ENCODE measurements at regions not wholly inside any gene's neighbourhood (a gene's known extent, or its start where the extent isn't known, plus 50 kb on each side); places are given as distances from the start of the nearest gene placed in this dataset.

DNA sequence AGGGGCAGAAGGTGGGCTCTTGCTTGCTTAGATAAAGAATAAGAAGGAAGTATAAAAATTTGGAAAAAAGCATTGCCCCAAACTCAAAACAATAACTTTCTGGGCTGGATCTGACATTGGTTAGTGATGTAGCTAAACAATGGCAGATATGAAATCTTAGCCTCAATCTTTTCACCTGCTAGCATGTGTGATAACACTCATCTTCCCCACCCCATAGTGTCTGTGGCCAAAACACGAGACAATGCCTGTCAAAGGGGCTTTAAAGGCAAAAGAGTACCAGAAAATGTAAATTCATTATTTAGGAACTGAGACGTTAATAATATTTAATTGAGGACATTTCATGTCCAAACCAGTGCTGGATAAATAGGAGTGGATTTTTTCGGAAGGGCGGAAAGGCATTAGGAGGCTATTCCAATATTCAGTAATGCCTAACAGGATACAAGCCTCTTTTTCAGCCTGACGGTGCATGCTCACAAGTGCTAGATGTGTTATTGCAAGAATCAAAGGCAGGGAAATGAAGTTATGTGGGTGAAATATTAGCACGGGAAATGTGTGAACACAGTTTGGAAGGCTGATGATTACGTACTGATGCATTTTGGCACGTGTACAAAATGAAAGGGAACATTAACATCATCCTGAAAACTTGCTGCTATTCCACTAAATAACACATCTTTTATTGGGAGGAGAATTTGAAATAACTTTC lies 395.7 kb downstream of the GALR1 start:
- DNase-seq: no peak
- TF ChIP-seq GATA1 (IDR thresholded peaks at IDR 0.05; ENCODE audit: low read depth, low read length) (no peak), POLR2A (IDR thresholded peaks at IDR 0.05; ENCODE audit: low read length) (no peak)

DNA sequence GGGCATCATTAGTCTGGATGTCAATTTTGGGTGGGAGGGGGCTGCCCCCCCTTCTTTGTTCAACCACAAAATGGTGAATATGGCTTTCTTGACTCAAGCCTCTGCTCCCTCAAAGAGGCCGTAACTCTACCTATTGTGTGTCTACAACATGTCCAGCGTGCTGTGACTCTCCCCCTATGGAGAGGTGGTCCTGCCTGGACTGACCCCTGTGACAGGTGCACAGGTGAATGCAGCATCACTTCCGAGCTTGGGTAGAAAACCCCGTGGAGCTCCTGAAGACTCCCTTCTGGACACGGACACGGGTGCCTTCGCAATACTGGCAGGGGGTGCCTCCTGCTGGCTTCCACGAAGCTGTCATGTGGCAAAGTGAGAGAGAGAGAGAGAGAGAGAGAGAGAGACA lies 397.8 kb downstream of the GALR1 start:
- DNase-seq: no peak
- TF ChIP-seq GATA1 (IDR thresholded peaks at IDR 0.05; ENCODE audit: low read depth, low read length) (no peak), POLR2A (IDR thresholded peaks at IDR 0.05; ENCODE audit: low read length) (no peak)

DNA sequence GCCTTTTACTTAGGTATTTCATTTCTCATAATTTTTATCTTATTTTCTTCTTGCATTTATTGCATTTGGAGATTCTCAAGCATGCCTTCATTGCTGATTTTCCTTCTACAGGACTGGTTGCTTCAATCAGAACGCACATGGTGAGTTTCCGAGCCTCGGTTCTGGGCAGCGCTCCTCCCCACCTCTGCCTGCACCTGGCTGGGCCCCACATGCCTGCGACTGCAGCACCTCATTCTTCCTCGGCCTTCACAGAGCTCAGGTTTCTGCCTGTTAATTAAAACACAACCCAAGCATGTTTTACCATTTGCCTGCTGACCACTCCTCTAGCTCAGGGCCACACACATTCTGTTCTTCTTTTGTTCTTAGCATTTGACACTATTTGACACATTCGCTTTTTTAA lies 398.8 kb downstream of the GALR1 start:
- DNase-seq: no peak
- TF ChIP-seq GATA1 (IDR thresholded peaks at IDR 0.05; ENCODE audit: low read depth, low read length) (no peak), POLR2A (IDR thresholded peaks at IDR 0.05; ENCODE audit: low read length) (no peak)

DNA sequence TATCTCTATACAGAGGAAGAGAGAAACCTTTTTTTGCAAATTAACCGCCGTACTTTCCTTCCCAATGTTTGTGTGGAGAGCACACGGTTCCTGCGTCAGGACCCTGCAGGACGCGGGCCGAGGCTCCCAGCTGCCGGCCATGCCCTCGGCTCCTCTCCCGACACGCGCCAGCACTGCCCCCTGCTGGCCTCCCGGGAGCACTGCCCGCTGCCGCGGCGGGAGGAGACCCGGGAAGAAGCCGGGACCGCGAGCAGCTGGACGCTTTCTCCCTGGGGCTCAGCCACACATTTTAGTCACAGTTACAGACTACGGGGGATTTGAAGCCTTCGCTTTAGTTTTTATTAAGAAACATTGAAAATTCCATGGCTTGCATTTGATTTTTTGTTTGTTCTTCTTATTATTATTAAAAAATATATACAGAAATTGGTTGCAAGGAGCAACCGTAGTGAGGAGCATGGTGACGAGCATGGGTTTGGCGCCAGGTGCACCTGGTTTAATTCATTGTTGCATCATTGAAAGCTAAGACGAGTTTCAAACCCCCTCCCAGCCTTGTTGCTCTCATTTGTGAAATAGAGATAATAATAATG lies 401.2 kb downstream of the GALR1 start:
- peak; percentile 52 to 72 for DNase-seq
- no peak for TF ChIP-seq GATA1 (IDR thresholded peaks at IDR 0.05; ENCODE audit: low read depth, low read length)

DNA sequence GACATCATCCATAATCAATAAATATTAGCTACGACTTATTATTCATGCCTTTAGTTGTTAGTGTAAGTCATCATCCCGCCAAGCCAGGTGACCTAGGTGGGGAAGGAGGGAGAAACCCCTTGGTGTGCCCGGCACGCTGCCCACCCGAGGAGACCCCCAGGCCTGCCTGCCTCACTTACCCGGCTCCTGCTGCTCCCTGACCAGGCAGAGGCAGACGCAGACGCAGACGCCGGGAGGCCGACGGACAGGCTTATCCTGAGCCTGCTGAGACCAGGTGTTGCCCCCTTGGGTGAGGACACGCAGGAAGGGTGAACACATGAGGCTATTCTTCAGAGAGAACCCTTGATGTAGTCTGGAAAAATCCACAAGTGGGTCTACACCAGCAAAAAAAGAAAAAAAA lies 401.8 kb downstream of the GALR1 start:
- DNase-seq: no peak
- TF ChIP-seq POLR2A (IDR thresholded peaks at IDR 0.05; ENCODE audit: low read length) (no peak), GATA1 (IDR thresholded peaks at IDR 0.05; ENCODE audit: low read depth, low read length) (no peak)

DNA sequence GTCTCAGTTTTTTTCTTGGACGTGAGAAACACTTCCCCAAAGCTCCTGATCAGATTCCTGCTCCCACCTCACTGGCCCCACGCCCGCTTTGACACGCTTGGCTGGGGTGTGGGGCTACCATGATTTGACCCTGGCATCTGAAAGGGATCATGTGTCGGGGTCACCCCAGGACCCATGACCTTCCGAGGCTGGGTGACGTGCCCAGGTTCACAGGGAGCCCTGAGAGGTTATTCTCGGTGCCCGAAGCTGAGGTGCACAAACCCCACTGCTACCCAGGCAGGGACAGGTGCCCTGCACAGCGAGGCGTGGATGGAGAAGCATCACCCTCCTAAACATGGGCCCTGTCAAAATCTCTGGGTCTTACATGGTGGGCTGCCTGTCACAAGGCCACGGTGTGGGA lies 404.1 kb downstream of the GALR1 start:
- no peak for DNase-seq
- TF ChIP-seq GATA1 (IDR thresholded peaks at IDR 0.05; ENCODE audit: low read depth, low read length) (no peak), POLR2A (IDR thresholded peaks at IDR 0.05; ENCODE audit: low read length) (no peak)

DNA sequence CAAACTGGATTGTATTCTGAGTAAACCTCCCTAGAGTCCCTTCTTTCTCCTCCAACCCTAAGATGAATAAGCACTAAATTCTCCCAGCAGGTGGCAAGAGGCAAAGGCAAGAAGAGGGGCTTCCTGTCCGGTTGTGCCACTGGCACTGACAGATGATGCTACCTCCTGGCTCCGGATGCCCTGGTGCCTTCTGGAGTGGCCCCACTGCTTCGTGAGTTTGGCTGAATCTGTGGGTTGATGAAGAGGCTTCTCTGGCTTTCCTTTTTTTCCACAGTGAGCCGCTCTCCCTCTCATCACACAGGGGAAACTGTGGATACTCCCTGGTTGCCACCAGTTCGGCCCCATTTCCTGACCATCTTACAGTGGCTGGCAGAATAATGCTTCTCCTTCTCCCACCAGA lies 404.7 kb downstream of the GALR1 start:
- no peak for DNase-seq
- TF ChIP-seq POLR2A (IDR thresholded peaks at IDR 0.05; ENCODE audit: low read length) (no peak), GATA1 (IDR thresholded peaks at IDR 0.05; ENCODE audit: low read depth, low read length) (no peak)

DNA sequence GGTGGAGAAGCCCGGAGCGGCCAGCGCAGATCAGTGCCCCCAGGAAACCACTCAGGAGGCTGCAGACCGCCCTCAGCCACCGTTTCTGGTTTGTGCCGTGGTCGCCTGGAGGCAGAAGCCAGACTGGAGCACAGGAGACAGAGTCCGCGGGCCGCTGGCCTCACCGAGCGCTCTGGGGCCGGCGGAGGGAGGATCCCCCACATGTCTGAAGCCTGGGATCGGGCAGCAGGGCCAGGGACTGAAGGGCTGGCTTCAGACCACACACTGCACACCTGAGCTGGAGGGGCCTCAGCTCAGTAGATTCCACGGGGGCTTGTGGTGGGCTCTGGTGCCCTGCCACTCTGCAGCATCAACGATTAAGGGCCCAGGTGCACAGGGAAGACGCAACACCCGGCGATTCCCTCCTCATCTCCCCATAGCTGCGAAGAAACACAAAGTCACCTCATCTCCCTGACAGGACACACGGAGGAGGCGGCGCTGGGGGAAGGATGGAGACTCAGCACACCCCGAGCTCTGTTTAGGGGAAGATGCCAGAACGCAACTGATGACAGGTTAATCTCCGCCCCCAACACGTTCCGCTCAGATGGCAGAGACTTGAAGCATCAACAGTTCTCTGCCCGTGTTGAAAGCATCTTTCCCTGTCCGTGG lies 408.1 kb downstream of the GALR1 start:
- TF ChIP-seq POLR2A (IDR thresholded peaks at IDR 0.05; ENCODE audit: low read length): no peak
- TF ChIP-seq GATA1 (IDR thresholded peaks at IDR 0.05; ENCODE audit: low read depth, low read length): no peak
- no peak for DNase-seq

DNA sequence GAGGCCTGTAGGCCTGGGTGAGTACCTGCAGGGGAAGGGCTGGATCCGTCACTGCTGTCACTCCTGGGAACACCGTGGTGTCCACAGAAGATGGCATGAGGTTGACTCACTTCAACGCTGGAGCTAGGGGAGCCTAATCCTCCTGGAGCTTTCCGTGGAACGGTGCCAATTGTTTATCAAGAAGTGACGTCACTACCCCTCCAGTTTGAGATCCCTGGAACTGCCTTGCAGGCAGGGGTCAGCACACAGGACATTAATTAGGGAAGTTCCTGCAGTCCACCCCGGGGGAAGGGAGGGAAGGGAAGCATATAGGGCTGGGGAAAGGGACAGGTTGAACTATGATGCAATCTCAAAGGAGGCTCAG lies 408.6 kb downstream of the GALR1 start:
- no peak for DNase-seq
- TF ChIP-seq POLR2A (IDR thresholded peaks at IDR 0.05; ENCODE audit: low read length): no peak
- no peak for TF ChIP-seq GATA1 (IDR thresholded peaks at IDR 0.05; ENCODE audit: low read depth, low read length)

DNA sequence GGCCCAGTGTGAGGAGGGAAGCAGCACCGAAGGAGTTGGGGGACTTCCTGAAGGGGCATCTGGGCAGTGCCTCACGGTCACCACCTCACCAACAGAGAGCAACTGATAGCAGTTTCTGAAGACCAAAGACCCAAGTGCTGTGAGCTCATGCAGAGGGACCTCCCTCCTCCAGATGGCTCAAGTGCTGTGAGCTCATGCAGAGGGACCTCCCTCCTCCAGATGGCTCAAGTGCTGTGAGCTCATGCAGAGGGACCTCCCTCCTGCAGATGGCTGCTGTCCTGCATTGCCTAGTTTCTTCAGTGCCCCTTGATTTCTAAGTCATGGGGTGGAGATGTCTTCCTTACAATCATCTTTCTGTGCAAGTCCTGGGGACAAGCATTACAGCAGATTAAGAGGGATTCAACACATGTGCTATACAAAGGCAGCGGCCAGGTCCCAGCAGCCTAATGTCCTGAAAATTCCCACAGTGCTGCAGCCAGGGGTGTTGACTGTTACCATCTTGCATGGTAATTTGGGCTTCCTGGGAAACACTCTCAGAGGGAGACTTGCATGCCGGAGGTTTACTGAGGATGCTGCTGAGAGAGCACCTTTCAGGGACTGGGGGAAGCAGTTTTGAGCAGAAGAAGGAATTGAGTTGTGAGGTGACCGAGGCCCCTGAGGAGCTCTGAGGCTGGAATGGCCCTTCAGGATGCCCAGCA lies 409.3 kb downstream of the GALR1 start:
- TF ChIP-seq POLR2A (IDR thresholded peaks at IDR 0.05; ENCODE audit: low read length) (no peak), GATA1 (IDR thresholded peaks at IDR 0.05; ENCODE audit: low read depth, low read length) (no peak)
- DNase-seq: no peak

DNA sequence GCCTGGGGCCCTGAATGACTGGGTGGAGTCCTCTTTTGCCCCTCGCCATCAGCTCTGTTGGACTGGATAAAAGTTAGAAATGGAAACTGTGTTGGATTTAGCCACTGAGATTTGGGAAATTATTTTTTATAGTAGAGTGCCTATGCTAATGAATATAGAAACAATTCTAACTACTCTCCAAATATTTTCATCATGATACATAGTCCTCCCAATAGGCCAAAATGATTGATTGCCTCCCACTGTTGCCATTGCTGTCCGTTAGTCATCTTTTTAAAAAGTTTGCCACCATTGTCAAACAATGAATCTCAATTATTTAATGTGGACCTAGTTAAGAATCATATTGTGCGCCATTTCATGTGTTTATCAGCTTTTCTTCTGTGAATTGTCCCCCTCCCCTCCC lies 417.0 kb downstream of the GALR1 start:
- no peak for TF ChIP-seq POLR2A (IDR thresholded peaks at IDR 0.05; ENCODE audit: low read length)
- TF ChIP-seq GATA1 (IDR thresholded peaks at IDR 0.05; ENCODE audit: low read depth, low read length): no peak
- no peak for DNase-seq

DNA sequence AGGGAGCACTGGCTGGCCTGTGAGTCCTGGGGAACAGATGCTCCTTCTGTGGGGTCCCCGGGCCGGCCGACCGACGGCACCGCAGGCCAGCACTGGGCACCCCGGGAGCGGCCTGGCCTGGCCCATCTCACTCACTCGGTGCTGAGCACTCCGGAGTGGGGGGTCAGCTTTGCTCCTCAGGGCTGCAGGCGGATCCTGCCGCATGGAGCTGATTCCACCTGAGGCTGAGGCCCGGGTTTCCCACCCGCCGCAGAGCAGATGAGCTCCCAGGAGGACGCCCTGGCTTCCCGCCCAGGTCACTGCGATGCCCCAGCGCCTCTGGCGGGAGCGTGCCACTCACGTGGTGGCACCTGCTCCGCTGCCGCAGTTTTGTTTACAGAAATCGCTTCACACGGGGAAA lies 418.6 kb downstream of the GALR1 start:
- TF ChIP-seq GATA1 (IDR thresholded peaks at IDR 0.05; ENCODE audit: low read depth, low read length) (no peak), POLR2A (IDR thresholded peaks at IDR 0.05; ENCODE audit: low read length) (no peak)

DNA sequence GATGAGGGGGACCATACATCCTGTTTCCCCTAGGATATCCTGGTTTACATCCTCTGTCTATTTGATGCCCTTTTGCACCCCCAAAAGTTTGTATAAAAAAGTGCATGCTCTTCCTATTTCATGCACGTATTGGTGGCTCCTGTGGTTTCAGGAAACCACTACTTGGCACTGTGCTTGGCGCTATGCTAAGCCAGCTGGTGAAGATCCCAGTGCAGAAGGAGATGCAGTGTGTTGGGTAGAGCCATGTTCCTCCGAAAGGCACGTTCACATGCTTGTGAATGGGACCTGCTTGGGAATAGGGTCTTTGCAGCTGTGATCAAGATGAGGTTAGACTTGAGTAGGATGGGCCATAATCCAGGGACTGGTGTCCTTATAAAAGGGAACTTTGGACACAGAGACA lies 419.7 kb downstream of the GALR1 start:
- no peak for DNase-seq

More for the DNA sequence above, 418.6 kb downstream of the GALR1 start:
- DNase-seq: no peak

DNA sequence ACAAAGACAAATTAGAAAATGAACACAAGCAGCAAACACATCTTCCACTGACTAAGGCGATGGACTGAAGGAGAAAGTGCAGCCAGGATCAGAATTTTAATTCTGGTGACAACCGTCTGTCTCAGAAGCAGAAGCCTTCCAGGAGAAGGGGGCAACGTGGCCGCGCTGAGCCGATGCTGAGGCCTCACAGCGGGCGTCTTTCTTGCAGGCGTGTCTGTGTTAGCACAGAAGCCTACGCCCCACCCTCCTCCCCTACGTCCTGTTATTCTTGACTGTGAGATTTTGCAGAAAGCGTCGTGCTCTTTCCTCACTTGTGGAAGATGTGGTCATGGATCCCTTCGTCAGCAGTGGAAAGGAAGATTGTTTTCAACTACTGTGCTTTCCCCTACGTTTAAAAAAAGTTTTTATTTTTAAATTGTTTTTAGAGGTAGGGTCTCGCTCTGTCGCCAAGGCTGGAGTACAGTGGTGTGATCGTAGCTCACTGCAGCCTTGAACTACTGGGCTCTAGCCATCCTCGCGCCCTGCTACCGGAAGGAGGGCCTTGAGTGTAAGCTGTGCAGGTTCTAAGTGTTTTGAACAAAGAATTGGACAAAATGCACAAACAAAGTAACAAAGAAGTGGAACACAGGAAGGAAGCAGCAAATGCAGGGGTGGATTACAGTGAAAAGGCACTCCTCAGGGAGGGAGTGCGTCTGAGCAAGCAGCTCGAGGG lies 422.0 kb downstream of the GALR1 start:
- TF ChIP-seq POLR2A (IDR thresholded peaks at IDR 0.05; ENCODE audit: low read length): no peak
- no peak for TF ChIP-seq GATA1 (IDR thresholded peaks at IDR 0.05; ENCODE audit: low read depth, low read length)
- DNase-seq: no peak

More for the DNA sequence above, 419.7 kb downstream of the GALR1 start:
- TF ChIP-seq GATA1 (IDR thresholded peaks at IDR 0.05; ENCODE audit: low read depth, low read length) (no peak), POLR2A (IDR thresholded peaks at IDR 0.05; ENCODE audit: low read length) (no peak)

All from erythroblast (primary cell).